Stimulated activated naive CD8-positive, alpha-beta T cell treated with anti-CD3 and anti-CD28 coated beads, Interleukin-15, Interleukin-2, amounts not matched to agents 100 ng/mL and 50 ng/mL, for 24 hours (primary cell): ENCODE measurements at regions not wholly inside any gene's neighbourhood (a gene's known extent, or its start where the extent isn't known, plus 50 kb on each side); places are given as distances from the start of the nearest gene placed in this dataset.

ENCODE experiments used
- H3K27ac Mint-ChIP-seq: one replicate; pipeline ENCODE4 v1.8.0; 2021; ENCODE audit warnings: mild to moderate bottlenecking, mixed read lengths
- H3K27me3 Mint-ChIP-seq: one replicate; pipeline ENCODE4 v1.8.0; 2021; ENCODE audit warnings: mixed read lengths
- H3K36me3 Mint-ChIP-seq: one replicate; pipeline ENCODE4 v1.8.0; 2021; ENCODE audit warnings: low read depth, mixed read lengths
- H3K4me1 Mint-ChIP-seq: one replicate; pipeline ENCODE4 v1.8.0; 2021; ENCODE audit warnings: low read depth, mixed read lengths
- H3K4me3 Mint-ChIP-seq: one replicate; pipeline ENCODE4 v1.8.0; 2021; ENCODE audit warnings: mild to moderate bottlenecking, mixed read lengths
- H3K9me3 Mint-ChIP-seq: one replicate; pipeline ENCODE4 v1.8.0; 2021; ENCODE audit warnings: mixed read lengths

- H3K4me3 Mint-ChIP-seq: no peak overlapping the region
- H3K36me3 Mint-ChIP-seq: no peaks in the 10 kb centered on the region
- peaks cover 19% of the 10 kb centered on the region for H3K9me3 Mint-ChIP-seq
- peaks cover 38% of the 10 kb centered on the region for H3K27me3 Mint-ChIP-seq
- no peak overlapping the region for H3K27ac Mint-ChIP-seq
- peaks cover 14% of the 10 kb centered on the region for H3K4me1 Mint-ChIP-seq
Measured at GRCh38 chr2:238666543-238666942, 181.3 kb upstream of the TWIST2 start.

DNA sequence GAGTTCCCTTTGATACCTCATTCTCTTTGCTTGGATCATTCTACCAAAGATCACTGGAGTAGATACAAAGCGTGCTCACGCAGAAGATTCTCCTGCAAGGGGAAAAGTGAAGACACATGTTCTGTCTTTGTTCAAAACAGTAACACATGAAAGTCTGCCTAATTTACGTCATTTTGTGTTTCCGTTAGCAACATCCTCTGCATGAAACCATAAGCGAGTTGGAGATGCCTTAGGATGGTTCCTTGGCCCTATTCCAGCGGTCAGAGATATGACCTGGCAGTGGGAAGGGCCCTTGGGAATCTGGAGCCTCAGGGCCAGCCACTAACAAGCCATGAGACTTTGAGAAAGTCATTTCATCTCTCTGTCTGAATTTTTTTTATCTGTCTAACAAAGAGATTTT, 180.9 kb upstream of the TWIST2 start:
- peaks cover 14% of the 10 kb centered on the region for H3K4me1 Mint-ChIP-seq
- no peak overlapping the region for H3K4me3 Mint-ChIP-seq
- no peaks in the 10 kb centered on the region for H3K36me3 Mint-ChIP-seq
- peaks cover 38% of the 10 kb centered on the region for H3K27me3 Mint-ChIP-seq
- no peak overlapping the region for H3K27ac Mint-ChIP-seq
- peaks cover 19% of the 10 kb centered on the region for H3K9me3 Mint-ChIP-seq

- Mint-ChIP-seq H3K9me3 (peaks cover 19% of the 10 kb centered on the region), H3K4me1 (peaks cover 14% of the 10 kb centered on the region), H3K36me3 (no peaks in the 10 kb centered on the region), H3K27ac (no peak overlapping the region), H3K27me3 (peaks cover 38% of the 10 kb centered on the region), H3K4me3 (no peak overlapping the region)
Measured at GRCh38 chr2:238667639-238668038, 180.2 kb upstream of the TWIST2 start.

- peaks cover 38% of the 10 kb centered on the region for H3K27me3 Mint-ChIP-seq
- no peak overlapping the region for H3K27ac Mint-ChIP-seq
- H3K4me3 Mint-ChIP-seq: no peak overlapping the region
- no peaks in the 10 kb centered on the region for H3K36me3 Mint-ChIP-seq
- H3K9me3 Mint-ChIP-seq: peaks cover 19% of the 10 kb centered on the region
- peaks cover 14% of the 10 kb centered on the region for H3K4me1 Mint-ChIP-seq
Measured at GRCh38 chr2:238668426-238668825, 179.5 kb upstream of the TWIST2 start.

DNA sequence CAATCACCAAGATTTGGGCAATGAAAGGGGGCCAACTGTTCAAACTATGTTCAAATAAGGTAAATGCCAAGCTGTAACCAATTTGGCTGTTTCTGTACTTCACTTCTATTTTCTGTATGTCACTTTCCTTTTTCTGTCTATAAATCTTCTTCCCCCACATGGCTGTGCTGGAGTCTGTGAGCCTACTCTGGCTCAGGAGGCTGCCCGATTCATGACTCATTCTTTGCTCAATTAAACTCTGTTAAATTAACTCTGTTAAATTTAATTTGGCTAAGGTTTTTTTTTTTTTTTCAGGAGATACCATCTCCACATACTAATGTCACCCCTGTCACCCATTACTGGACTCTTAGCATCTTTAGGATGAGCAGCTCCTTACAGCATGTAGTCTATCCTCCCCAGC, 178.8 kb upstream of the TWIST2 start:
- no peaks in the 10 kb centered on the region for H3K36me3 Mint-ChIP-seq
- no peak overlapping the region for H3K27ac Mint-ChIP-seq
- peaks cover 14% of the 10 kb centered on the region for H3K4me1 Mint-ChIP-seq
- H3K9me3 Mint-ChIP-seq: peaks cover 16% of the 10 kb centered on the region
- peaks cover 34% of the 10 kb centered on the region for H3K27me3 Mint-ChIP-seq
- no peak overlapping the region for H3K4me3 Mint-ChIP-seq

DNA sequence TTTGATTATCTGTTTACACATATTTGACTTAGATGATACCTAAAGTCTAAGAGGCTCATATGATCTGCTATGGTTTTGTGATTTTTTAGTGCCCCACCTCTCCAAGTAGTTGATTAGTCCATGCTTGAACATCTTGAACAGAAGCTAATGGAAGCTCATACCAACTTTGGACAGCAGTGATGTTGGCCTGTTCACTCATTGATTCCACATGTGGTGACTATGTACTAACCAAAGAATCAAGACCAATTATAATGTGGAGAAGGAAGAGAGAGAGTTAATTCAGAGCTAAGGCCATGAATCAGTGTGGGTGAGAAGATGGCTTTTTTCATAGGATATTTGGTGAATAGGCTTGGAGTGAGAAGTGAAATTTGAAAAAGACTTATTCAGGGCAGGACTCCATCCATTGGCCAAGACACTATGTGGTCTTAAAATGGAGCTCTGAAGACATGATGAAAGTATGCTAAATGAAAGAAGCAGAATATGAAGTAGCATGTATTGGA, 178.3 kb upstream of the TWIST2 start:
- H3K27ac Mint-ChIP-seq: no peak overlapping the region
- H3K4me3 Mint-ChIP-seq: no peak overlapping the region
- peaks cover 14% of the 10 kb centered on the region for H3K4me1 Mint-ChIP-seq
- no peaks in the 10 kb centered on the region for H3K36me3 Mint-ChIP-seq
- peaks cover 13% of the 10 kb centered on the region for H3K9me3 Mint-ChIP-seq
- H3K27me3 Mint-ChIP-seq: peaks cover 30% of the 10 kb centered on the region

DNA sequence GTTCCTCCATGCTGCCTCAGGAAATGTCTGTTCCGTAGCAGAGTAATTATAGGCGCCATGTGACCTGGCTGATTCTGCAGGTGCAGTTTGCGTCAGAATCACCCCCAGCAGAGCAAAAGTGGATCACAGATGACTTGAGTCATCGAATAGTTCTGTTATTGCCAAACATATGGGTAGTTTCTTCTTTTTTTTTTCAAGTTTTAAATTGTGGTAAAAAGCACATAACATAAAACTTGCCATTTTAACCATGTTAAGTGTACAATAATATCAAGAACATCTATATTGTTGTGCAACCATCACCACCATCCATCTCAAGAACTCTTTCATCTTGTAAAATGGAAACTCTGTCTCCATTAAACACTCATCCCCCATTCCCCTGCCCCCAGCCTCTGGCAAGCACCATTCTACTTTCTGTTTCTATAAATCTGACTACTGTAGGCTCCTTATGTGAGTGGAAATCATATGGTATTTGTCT, 177.7 kb upstream of the TWIST2 start:
- no peaks in the 10 kb centered on the region for H3K36me3 Mint-ChIP-seq
- H3K9me3 Mint-ChIP-seq: peaks cover 10% of the 10 kb centered on the region
- H3K27ac Mint-ChIP-seq: no peak overlapping the region
- peaks cover 14% of the 10 kb centered on the region for H3K4me1 Mint-ChIP-seq
- no peak overlapping the region for H3K4me3 Mint-ChIP-seq
- H3K27me3 Mint-ChIP-seq: peaks cover 29% of the 10 kb centered on the region

GRCh38 chr2:238682536-238682935, 165.3 kb upstream of the TWIST2 start:
- Mint-ChIP-seq H3K27ac (no peak overlapping the region), H3K36me3 (no peaks in the 10 kb centered on the region), H3K27me3 (peaks cover 42% of the 10 kb centered on the region), H3K4me3 (no peak overlapping the region), H3K4me1 (peaks cover 7% of the 10 kb centered on the region), H3K9me3 (peaks cover 4% of the 10 kb centered on the region)

DNA sequence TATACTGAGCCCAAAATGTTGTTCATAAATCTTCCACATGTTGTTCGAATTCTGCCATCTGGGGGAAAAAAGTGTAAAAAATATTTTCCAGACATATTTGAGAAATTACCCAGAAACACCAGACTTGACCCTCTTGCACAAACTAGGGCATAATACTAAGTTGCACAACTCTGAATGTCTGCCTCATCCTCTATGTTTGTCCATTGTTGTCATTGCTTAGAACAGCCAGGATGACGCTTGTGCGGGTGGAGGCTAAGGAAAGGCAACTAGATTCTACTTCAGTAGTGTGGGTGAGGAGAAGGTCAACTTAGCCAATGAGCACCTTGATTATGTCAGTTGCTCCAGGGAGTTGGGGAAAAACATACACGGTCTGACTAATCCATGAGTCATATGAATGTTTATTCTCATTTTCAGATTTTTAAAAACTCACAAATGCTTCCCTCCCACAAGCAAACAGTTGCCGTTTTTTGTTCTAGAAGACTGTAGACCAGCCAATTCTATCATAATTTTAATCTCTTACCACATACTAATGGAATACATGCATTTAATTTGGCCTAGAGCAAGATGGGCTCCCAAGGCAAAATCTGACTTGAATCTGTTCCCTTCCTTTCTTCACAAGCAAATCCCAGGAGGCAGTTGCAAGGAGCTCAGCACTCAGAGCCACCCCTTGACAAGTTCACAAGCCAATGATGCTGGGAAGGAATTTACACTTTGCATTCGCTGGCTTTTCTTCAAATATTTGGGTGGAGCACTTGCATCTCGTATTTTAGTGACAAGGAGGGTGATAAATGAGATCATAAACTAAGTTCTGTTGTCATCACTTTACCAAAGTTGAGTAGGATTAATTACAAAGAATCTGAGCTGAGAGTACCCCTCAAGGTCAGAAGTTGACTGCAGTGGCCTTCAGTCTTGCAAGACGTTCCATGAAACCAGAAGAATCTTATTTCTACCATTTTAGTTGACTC, 163.2 kb upstream of the TWIST2 start:
- peaks cover 38% of the 10 kb centered on the region for H3K27me3 Mint-ChIP-seq
- H3K4me1 Mint-ChIP-seq: peaks cover 7% of the 10 kb centered on the region
- H3K27ac Mint-ChIP-seq: no peak overlapping the region
- H3K4me3 Mint-ChIP-seq: no peak overlapping the region
- no peaks in the 10 kb centered on the region for H3K36me3 Mint-ChIP-seq
- no peaks in the 10 kb centered on the region for H3K9me3 Mint-ChIP-seq

GRCh38 chr2:238685327-238685709, 162.6 kb upstream of the TWIST2 start:
- Mint-ChIP-seq H3K27ac (no peak overlapping the region), H3K27me3 (peaks cover 34% of the 10 kb centered on the region), H3K9me3 (no peaks in the 10 kb centered on the region), H3K4me1 (peaks cover 7% of the 10 kb centered on the region), H3K36me3 (no peaks in the 10 kb centered on the region), H3K4me3 (no peak overlapping the region)

DNA sequence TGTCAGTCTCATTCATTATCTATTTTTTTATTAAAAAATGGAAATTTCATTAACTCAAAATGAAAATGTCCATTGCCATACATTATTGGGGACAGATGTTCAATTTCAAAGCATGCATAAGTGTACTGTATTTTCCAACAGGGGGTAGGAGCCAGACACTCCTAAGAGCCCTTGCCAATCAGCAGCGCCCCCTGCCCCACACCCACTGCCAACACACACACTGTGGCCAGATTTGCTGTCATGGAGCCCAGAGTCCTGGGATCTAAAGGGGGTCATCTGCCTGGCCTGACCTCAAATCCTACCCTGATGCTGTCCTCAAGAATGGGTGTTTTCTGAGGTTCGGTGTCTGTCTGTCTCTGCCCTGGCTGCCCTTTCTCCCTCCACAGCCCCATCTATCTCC, 162.2 kb upstream of the TWIST2 start:
- Mint-ChIP-seq H3K4me1 (peaks cover 7% of the 10 kb centered on the region), H3K27ac (no peak overlapping the region), H3K27me3 (peaks cover 34% of the 10 kb centered on the region), H3K4me3 (no peak overlapping the region), H3K9me3 (no peaks in the 10 kb centered on the region), H3K36me3 (no peaks in the 10 kb centered on the region)

- no peaks in the 10 kb centered on the region for H3K36me3 Mint-ChIP-seq
- no peaks in the 10 kb centered on the region for H3K9me3 Mint-ChIP-seq
- H3K4me3 Mint-ChIP-seq: no peak overlapping the region
- H3K27ac Mint-ChIP-seq: no peak overlapping the region
- H3K27me3 Mint-ChIP-seq: peaks cover 32% of the 10 kb centered on the region
- H3K4me1 Mint-ChIP-seq: peaks cover 7% of the 10 kb centered on the region
Measured at GRCh38 chr2:238686223-238686622, 161.7 kb upstream of the TWIST2 start.

- H3K4me1 Mint-ChIP-seq: peaks cover 7% of the 10 kb centered on the region
- no peak overlapping the region for H3K27ac Mint-ChIP-seq
- H3K27me3 Mint-ChIP-seq: peaks cover 24% of the 10 kb centered on the region
- no peak overlapping the region for H3K4me3 Mint-ChIP-seq
- no peaks in the 10 kb centered on the region for H3K36me3 Mint-ChIP-seq
- no peaks in the 10 kb centered on the region for H3K9me3 Mint-ChIP-seq
Measured at GRCh38 chr2:238688193-238689153, 159.4 kb upstream of the TWIST2 start.

DNA sequence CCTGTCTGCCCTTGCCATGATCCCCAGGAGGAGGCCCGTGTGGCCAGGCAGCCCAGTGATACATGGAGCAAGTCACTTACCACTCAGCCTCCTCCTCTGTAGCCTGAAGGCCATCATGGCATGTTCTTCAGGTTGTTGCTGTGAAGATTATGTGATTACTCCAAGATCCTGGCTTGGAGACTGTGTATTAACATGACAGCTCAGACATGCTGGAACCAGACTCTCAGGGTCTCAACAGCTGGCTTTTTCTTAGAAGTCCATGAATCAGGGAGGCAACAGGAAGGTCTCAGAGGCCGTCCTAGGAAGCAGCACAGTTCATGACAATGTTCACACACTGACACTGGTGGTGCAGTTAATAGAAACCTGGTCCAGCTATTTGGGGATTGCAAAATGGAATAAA, 158.6 kb upstream of the TWIST2 start:
- Mint-ChIP-seq H3K27ac (no peak overlapping the region), H3K4me3 (no peak overlapping the region), H3K4me1 (peaks cover under 1% of the 10 kb centered on the region), H3K27me3 (peaks cover 20% of the 10 kb centered on the region), H3K36me3 (no peaks in the 10 kb centered on the region), H3K9me3 (no peaks in the 10 kb centered on the region)
